Mucosa of rectum (tissue), 2 donors: ENCODE measurements at regions not wholly inside any gene's neighbourhood (a gene's known extent, or its start where the extent isn't known, plus 50 kb on each side); places are given as distances from the start of the nearest gene placed in this dataset.

ENCODE experiments used
- H3K27ac ChIP-seq, 2 donors: one replicate each; pipeline ENCODE4 v1.7.0; 2013; ENCODE audit warnings: inconsistent platforms in 2 of 2, low read depth in 2 of 2, low read length in 2 of 2
- H3K27me3 ChIP-seq, 2 donors: one replicate each; pipeline ENCODE4 v1.7.0; 2013; ENCODE audit warnings: low read length in 2 of 2; ENCODE audit not compliant: control insufficient read depth in 2 of 2, insufficient read depth in 2 of 2
- H3K36me3 ChIP-seq, 2 donors: one replicate each; pipeline ENCODE4 v1.7.0; 2013; ENCODE audit warnings: low read length in 2 of 2; ENCODE audit not compliant: control insufficient read depth in 2 of 2, insufficient read depth in 2 of 2
- H3K4me1 ChIP-seq, 2 donors: one replicate each; pipeline ENCODE4 v1.7.0; 2013; ENCODE audit warnings: low read length in 2 of 2, mild to moderate bottlenecking in 1 of 2; ENCODE audit not compliant: control insufficient read depth in 2 of 2, insufficient read depth in 2 of 2
- H3K4me3 ChIP-seq, 2 donors: one replicate each; pipeline ENCODE4 v1.7.0; 2013; ENCODE audit warnings: low read length in 2 of 2
- H3K9ac ChIP-seq, 2 donors: one replicate each; pipeline ENCODE4 v1.7.0; 2013; ENCODE audit warnings: low read length in 2 of 2, low read depth in 1 of 2, mild to moderate bottlenecking in 1 of 2
- H3K9me3 ChIP-seq, 2 donors: one replicate each; pipeline ENCODE4 v1.7.0; 2013; ENCODE audit warnings: low read length in 2 of 2; ENCODE audit not compliant: control insufficient read depth in 2 of 2
- donor health status: healthy.
- donor health status: Normal muscosa, but diverticular disease.

DNA sequence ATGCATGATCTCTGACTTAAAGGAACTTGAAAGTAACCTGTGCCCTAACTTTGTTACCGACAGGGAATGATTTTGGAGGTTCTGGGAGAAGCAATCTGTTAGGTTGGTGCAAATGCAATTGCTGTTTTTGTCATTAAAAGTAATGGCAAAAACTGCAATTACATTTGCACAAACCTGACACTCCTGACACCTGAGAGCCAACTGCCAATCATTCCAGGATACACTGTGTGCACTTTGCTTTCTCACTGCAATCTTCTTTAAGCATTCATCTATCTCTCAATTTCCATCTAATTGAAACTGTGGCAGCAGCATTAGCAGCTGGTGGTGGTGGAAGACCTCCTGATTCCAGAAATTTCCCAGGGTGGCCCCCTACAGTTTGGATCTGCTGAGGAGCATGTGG lies 87.6 kb upstream of the CYP1B1 start:
- Histone ChIP-seq H3K4me3 (no peak overlapping the region), H3K27ac (no peak overlapping the region), H3K27me3 (no peaks in the 10 kb centered on the region), H3K9me3 (no peaks in the 10 kb centered on the region), H3K9ac (no peak overlapping the region), H3K36me3 (no peaks in the 10 kb centered on the region), H3K4me1 (no peaks in the 10 kb centered on the region)

DNA sequence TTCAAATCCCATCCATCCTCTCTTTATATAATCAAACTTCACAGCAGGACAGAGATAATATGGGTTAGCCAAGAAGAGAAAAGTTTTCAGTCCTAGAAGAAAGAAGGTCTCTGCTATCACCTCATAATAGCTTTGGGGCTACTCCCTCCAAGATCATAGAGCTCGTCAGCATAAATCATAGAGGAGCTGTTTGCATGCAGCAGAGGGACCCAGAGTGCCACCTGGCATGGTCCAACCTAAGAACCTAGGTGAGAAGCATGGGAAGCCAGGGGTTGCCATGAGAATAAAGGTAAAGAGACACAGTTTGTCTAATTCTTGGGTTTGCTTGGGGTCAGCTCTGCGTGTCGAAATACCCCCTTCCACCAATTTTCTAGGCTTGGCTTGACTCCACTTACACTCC lies 87.1 kb upstream of the CYP1B1 start:
- Histone ChIP-seq H3K36me3 (no peaks in the 10 kb centered on the region), H3K4me1 (no peaks in the 10 kb centered on the region), H3K9ac (no peak overlapping the region), H3K27ac (no peak overlapping the region), H3K27me3 (no peaks in the 10 kb centered on the region), H3K9me3 (no peaks in the 10 kb centered on the region), H3K4me3 (no peak overlapping the region)

- H3K9me3 ChIP-seq: no peaks in the 10 kb centered on the region
- H3K4me1 ChIP-seq: no peaks in the 10 kb centered on the region
- H3K27me3 ChIP-seq: no peaks in the 10 kb centered on the region
- H3K4me3 ChIP-seq: no peak overlapping the region
- no peaks in the 10 kb centered on the region for H3K36me3 ChIP-seq
- H3K27ac ChIP-seq: no peak overlapping the region
- H3K9ac ChIP-seq: no peak overlapping the region
Measured at GRCh38 chr2:38160516-38160915, 84.6 kb upstream of the CYP1B1 start.

DNA sequence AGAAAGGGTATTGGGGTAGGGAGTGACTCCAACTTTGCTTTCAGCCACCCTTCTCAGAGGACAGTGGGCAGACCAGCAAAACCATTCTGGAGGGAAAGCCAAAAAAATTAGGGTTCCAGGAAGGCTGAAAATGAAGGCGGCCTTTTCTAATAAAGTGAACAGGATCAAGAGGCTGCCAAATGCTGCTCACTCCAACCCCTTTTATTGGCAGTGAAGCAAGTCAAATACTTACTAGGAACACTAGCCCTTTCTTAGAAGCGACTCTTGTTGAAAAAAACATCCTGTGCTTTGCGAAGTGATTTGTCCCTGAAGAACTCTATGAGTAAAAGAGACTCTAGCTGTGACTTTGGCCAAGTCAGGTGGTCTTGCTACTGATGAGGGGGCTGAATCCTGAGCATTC lies 83.6 kb upstream of the CYP1B1 start:
- no peak overlapping the region for H3K9ac ChIP-seq
- no peaks in the 10 kb centered on the region for H3K4me1 ChIP-seq
- H3K27me3 ChIP-seq: no peaks in the 10 kb centered on the region
- H3K9me3 ChIP-seq: no peaks in the 10 kb centered on the region
- H3K4me3 ChIP-seq: no peak overlapping the region
- H3K36me3 ChIP-seq: no peaks in the 10 kb centered on the region
- H3K27ac ChIP-seq: no peak overlapping the region

- H3K9me3 ChIP-seq: no peaks in the 10 kb centered on the region
- H3K4me3 ChIP-seq: no peak overlapping the region
- no peak overlapping the region for H3K27ac ChIP-seq
Measured at GRCh38 chr2:38159191-38159590, 83.2 kb upstream of the CYP1B1 start.

GRCh38 chr2:38158378-38159118 lies 82.6 kb upstream of the CYP1B1 start:
- Histone ChIP-seq H3K4me1 (no peaks in the 10 kb centered on the region), H3K27ac (no peak overlapping the region), H3K36me3 (no peaks in the 10 kb centered on the region), H3K9ac (no peak overlapping the region), H3K4me3 (no peak overlapping the region), H3K27me3 (no peaks in the 10 kb centered on the region), H3K9me3 (no peaks in the 10 kb centered on the region)

More at GRCh38 chr2:38159191-38159590, 83.2 kb upstream of the CYP1B1 start:
- Histone ChIP-seq H3K4me1 (no peaks in the 10 kb centered on the region), H3K27me3 (no peaks in the 10 kb centered on the region), H3K36me3 (no peaks in the 10 kb centered on the region), H3K9ac (no peak overlapping the region)

GRCh38 chr2:38156436-38156835 lies 80.5 kb upstream of the CYP1B1 start:
- no peaks in the 10 kb centered on the region for H3K4me1 ChIP-seq
- H3K9ac ChIP-seq: no peak overlapping the region
- no peak overlapping the region for H3K4me3 ChIP-seq
- H3K36me3 ChIP-seq: no peaks in the 10 kb centered on the region
- H3K27ac ChIP-seq: no peak overlapping the region
- no peaks in the 10 kb centered on the region for H3K27me3 ChIP-seq
- H3K9me3 ChIP-seq: no peaks in the 10 kb centered on the region

GRCh38 chr2:38155015-38155414 lies 79.1 kb upstream of the CYP1B1 start:
- Histone ChIP-seq H3K9ac (no peak overlapping the region), H3K4me1 (no peaks in the 10 kb centered on the region), H3K27me3 (no peaks in the 10 kb centered on the region), H3K36me3 (no peaks in the 10 kb centered on the region), H3K4me3 (no peak overlapping the region), H3K27ac (no peak overlapping the region), H3K9me3 (no peaks in the 10 kb centered on the region)

GRCh38 chr2:38154395-38154794 lies 78.4 kb upstream of the CYP1B1 start:
- Histone ChIP-seq H3K27me3 (no peaks in the 10 kb centered on the region), H3K27ac (no peak overlapping the region), H3K4me1 (no peaks in the 10 kb centered on the region)

DNA sequence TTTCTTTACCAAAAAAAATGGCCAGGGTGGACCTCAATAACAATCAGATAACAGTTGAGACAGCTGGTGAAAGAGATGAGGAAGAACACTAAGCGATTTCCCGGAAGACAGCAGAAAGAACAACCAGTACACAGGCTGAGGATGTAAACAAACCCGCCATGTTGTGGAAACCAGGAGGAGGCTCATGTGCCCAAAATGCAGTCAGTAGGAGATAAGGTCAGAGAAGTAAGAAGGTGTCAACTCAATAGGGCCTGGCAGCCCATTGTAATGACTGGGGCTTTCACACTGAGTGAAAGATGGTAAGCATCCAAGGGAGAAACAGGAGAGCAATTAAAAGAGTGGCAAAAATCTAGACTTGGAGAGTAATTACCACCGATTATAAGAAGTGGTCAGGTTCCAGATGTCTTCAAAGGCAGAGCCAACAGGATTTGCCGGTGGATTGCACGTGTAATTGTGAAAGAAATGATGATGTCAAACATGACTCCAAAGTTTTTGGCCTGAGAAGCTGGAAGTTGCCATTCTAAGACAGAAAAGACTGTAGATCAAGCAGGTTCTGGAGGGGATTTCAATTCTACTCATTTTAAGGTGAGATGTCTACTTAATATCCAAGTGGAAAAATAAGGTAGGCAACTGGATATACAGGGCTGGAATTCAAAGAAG lies 77.7 kb upstream of the CYP1B1 start:
- Histone ChIP-seq H3K27ac (no peak overlapping the region), H3K36me3 (no peaks in the 10 kb centered on the region), H3K9ac (no peak overlapping the region), H3K4me3 (no peak overlapping the region), H3K4me1 (no peaks in the 10 kb centered on the region), H3K27me3 (no peaks in the 10 kb centered on the region), H3K9me3 (no peaks in the 10 kb centered on the region)

More at GRCh38 chr2:38154395-38154794, 78.4 kb upstream of the CYP1B1 start:
- Histone ChIP-seq H3K4me3 (no peak overlapping the region), H3K9me3 (no peaks in the 10 kb centered on the region), H3K9ac (no peak overlapping the region), H3K36me3 (no peaks in the 10 kb centered on the region)
